Smooth muscle cell (in vitro differentiated cells): ENCODE measurements at regions not wholly inside any gene's neighbourhood (a gene's known extent, or its start where the extent isn't known, plus 50 kb on each side); places are given as distances from the start of the nearest gene placed in this dataset.

Experiments used
- DNase-seq: peaks from one replicate; lab custom pipeline; 2025; ENCODE audit not compliant: unreplicated experiment; lab: John Stamatoyannopoulos, UW
- H2AFZ ChIP-seq: fragments of 200-600 bp; sonication (generic); 2 replicates; pipeline ENCODE4 v1.6.0; 2016; ENCODE audit warnings: antibody characterized with exemption, low read depth, mild to moderate bottlenecking
- H3F3A ChIP-seq: fragments of 200-600 bp; sonication (generic); 2 replicates; pipeline ENCODE4 v1.6.0; 2017; ENCODE audit warnings: antibody characterized with exemption, low read depth
- H3K27ac ChIP-seq: fragments of 200-600 bp; sonication (generic); 2 replicates; pipeline ENCODE4 v1.5.1; 2016; ENCODE audit warnings: low read depth, mild to moderate bottlenecking
- H3K27me3 ChIP-seq: fragments of 200-600 bp; sonication (generic); 2 replicates; pipeline ENCODE4 v1.6.1; 2016; ENCODE audit warnings: low read depth, mild to moderate bottlenecking
- H3K36me3 ChIP-seq: fragments of 200-600 bp; sonication (generic); 2 replicates; pipeline ENCODE4 v1.5.1; 2016; ENCODE audit warnings: low read depth
- H3K4me1 ChIP-seq: fragments of 200-600 bp; sonication (generic); 2 replicates; pipeline ENCODE4 v1.5.1; 2016; ENCODE audit warnings: low read depth
- H3K4me2 ChIP-seq: fragments of 200-600 bp; sonication (generic); 2 replicates; pipeline ENCODE4 v1.6.0; 2016; ENCODE audit warnings: mild to moderate bottlenecking
- H3K4me3 ChIP-seq: fragments of 200-600 bp; sonication (generic); 2 replicates; pipeline ENCODE4 v1.5.1; 2016; ENCODE audit warnings: mild to moderate bottlenecking
- H3K79me2 ChIP-seq: fragments of 200-600 bp; sonication (generic); 2 replicates; pipeline ENCODE4 v1.6.0; 2016; ENCODE audit warnings: low read depth, mild to moderate bottlenecking
- H3K9ac ChIP-seq: fragments of 200-600 bp; sonication (generic); 2 replicates; pipeline ENCODE4 v1.6.0; 2016; ENCODE audit warnings: low read depth
- H3K9me3 ChIP-seq: fragments of 200-600 bp; sonication (generic); replicated peaks from 2 replicates; pipeline ENCODE4 v1.5.1; 2016; ENCODE audit warnings: low read depth
- H4K20me1 ChIP-seq: fragments of 200-600 bp; sonication (generic); 2 replicates; pipeline ENCODE4 v1.6.0; 2016; ENCODE audit warnings: low read depth
- WGBS: methylation state at CpG from one replicate; pipeline ENCODE4 v1.1.7; 2016; ENCODE audit warnings: low lambda C conversion rate; 5-methylcytosine and 5-hydroxymethylcytosine counted together
- TF ChIP-seq, protein P1 (sequence below): fragments of 200-600 bp; sonication (generic); IDR thresholded peaks from 2 replicates; pipeline ENCODE4 v1.5.1; 2017; ENCODE audit warnings: borderline replicate concordance, mild to moderate bottlenecking, antibody characterized with exemption; ENCODE audit not compliant: insufficient read depth, poor library complexity, severe bottlenecking

DNA sequence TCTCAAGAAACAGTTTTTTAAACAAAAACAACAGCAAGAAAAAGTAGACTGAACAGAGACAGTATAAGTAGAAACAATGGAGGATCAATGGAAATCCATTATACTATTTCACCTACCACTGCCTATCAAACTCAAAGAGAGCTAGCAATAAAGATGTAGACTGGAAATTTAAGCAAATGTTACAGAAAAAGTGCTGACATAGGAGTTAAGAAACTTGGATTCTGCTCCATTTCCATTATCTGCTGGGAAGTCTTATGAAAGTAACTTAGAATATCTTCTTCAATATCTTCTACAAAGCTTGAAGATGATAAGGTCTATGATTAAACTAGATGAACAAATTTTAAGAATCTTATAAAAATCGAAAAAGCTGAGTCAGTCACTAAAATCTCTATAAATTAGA is 1469.8 kb upstream of the C9orf72 start:
- H3K27ac ChIP-seq = no peak overlapping the region
- no peak for DNase-seq
- H3K4me3 ChIP-seq = no peak overlapping the region
- H3K9ac ChIP-seq = no peak overlapping the region
- WGBS = 89% methylated on average over 1 of the region's 1 CpG
- H3F3A ChIP-seq = no peaks in the 10 kb centered on the region
- H3K4me2 ChIP-seq = no peak overlapping the region
- H3K27me3 ChIP-seq = no peaks in the 10 kb centered on the region
- no peaks in the 10 kb centered on the region for H3K9me3 ChIP-seq
- no peaks in the 10 kb centered on the region for H4K20me1 ChIP-seq
- H3K79me2 ChIP-seq = peaks cover 21% of the 10 kb centered on the region
- no peak overlapping the region for H2AFZ ChIP-seq
- H3K36me3 ChIP-seq = no peaks in the 10 kb centered on the region
- no peaks in the 10 kb centered on the region for H3K4me1 ChIP-seq
- TF ChIP-seq, protein P1, sequence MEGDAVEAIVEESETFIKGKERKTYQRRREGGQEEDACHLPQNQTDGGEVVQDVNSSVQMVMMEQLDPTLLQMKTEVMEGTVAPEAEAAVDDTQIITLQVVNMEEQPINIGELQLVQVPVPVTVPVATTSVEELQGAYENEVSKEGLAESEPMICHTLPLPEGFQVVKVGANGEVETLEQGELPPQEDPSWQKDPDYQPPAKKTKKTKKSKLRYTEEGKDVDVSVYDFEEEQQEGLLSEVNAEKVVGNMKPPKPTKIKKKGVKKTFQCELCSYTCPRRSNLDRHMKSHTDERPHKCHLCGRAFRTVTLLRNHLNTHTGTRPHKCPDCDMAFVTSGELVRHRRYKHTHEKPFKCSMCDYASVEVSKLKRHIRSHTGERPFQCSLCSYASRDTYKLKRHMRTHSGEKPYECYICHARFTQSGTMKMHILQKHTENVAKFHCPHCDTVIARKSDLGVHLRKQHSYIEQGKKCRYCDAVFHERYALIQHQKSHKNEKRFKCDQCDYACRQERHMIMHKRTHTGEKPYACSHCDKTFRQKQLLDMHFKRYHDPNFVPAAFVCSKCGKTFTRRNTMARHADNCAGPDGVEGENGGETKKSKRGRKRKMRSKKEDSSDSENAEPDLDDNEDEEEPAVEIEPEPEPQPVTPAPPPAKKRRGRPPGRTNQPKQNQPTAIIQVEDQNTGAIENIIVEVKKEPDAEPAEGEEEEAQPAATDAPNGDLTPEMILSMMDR = no peak

DNA sequence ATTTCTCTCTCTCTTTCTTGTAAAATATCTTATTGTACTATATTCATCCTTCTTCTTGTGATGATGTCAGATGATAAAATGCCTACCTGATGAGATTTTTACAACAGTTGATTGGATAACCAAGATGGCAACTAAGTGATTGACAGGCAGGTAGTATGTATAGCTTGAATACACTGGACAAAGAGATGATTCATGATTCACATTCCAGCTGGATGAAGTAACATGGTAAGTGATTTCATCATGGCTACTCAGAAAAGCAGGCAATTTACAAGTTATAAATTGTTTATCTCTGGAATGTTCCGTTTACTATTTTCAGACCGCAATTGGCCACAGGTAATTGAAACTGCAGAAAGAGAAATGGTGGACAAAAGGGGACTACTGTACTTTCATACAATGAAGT is 1471.7 kb upstream of the C9orf72 start:
- no peak for DNase-seq
- H3K4me2 ChIP-seq = no peak overlapping the region
- H2AFZ ChIP-seq = no peak overlapping the region
- H4K20me1 ChIP-seq = no peaks in the 10 kb centered on the region
- no peaks in the 10 kb centered on the region for H3K9me3 ChIP-seq
- WGBS = 73% methylated on average over 2 of the region's 2 CpGs
- no peaks in the 10 kb centered on the region for H3K36me3 ChIP-seq
- no peaks in the 10 kb centered on the region for H3K4me1 ChIP-seq
- no peak overlapping the region for H3K4me3 ChIP-seq
- peak overlapping the region; percentile 58 for H3K27ac ChIP-seq
- H3K79me2 ChIP-seq = peaks cover 33% of the 10 kb centered on the region
- H3F3A ChIP-seq = no peaks in the 10 kb centered on the region
- H3K27me3 ChIP-seq = no peaks in the 10 kb centered on the region
- no peak overlapping the region for H3K9ac ChIP-seq
- TF ChIP-seq, protein P1 = no peak

DNA sequence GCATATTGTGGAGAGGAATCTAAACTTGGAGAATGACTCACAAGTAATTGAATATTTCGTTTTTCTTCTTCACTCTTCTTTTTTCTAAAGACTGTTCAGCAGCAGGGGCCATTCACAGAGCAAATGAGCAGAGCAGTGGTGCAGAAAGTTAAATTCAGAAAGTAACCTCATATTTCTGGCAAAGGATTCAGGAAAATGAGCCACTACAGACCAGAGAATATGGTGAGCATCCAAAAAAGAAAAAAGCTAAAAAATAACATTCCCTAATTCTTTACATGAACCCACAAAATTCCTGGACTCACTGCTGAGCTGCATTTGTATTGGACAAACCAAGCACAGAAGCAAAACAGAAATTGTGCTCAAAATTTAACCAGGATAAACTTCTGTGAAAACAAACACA is 1486.8 kb upstream of the C9orf72 start:
- Histone ChIP-seq H3K27me3 (no peaks in the 10 kb centered on the region), H4K20me1 (no peaks in the 10 kb centered on the region), H3K9ac (no peak overlapping the region), H3F3A (no peaks in the 10 kb centered on the region), H3K79me2 (peaks cover 36% of the 10 kb centered on the region), H3K4me2 (no peak overlapping the region), H3K27ac (no peak overlapping the region), H3K36me3 (no peaks in the 10 kb centered on the region), H3K4me1 (no peaks in the 10 kb centered on the region), H2AFZ (no peak overlapping the region), H3K9me3 (no peaks in the 10 kb centered on the region), H3K4me3 (no peak overlapping the region)
- 65% methylated on average over 1 of the region's 1 CpG for WGBS
- TF ChIP-seq, protein P1 = no peak
- DNase-seq = no peak

DNA sequence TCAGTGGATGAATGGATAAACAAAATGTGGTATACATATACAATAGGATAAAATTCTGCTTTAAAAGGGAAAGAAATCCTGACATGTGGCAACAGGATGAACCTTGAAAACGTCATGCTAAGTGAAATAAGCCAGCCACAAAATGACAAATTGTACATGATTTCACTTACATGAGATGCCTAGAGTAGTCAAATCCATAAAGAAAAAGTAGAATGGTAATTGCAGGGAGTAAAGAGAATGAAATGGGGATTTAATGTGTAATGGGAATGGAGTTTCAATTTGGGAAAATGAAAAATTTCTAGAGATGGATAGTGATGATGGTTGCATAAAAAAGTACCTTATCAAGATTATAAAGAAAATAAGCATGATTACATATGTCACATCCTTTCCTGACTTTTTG is 1489.2 kb upstream of the C9orf72 start:
- Histone ChIP-seq H4K20me1 (no peaks in the 10 kb centered on the region), H3K4me1 (no peaks in the 10 kb centered on the region), H3K9ac (no peak overlapping the region), H3K4me2 (no peak overlapping the region), H3K27me3 (no peaks in the 10 kb centered on the region), H3K9me3 (no peaks in the 10 kb centered on the region), H3K36me3 (no peaks in the 10 kb centered on the region), H3F3A (no peaks in the 10 kb centered on the region), H3K79me2 (peaks cover 33% of the 10 kb centered on the region), H2AFZ (no peak overlapping the region), H3K27ac (no peak overlapping the region), H3K4me3 (no peak overlapping the region)
- TF ChIP-seq, protein P1 = no peak
- 52% methylated on average over 1 of the region's 1 CpG for WGBS
- no peak for DNase-seq
